Lower leg skin (tissue), 3 donors: ENCODE measurements at regions not wholly inside any gene's neighbourhood (a gene's known extent, or its start where the extent isn't known, plus 50 kb on each side); places are given as distances from the start of the nearest gene placed in this dataset.

ENCODE experiments used
- CTCF ChIP-seq, 3 donors: fragments of 450-650 bp; IDR thresholded peaks; one replicate each; pipeline ENCODE4 v1.5.1; 2016; ENCODE audit warnings: antibody characterized with exemption in 3 of 3, mild to moderate bottlenecking in 3 of 3, moderate library complexity in 2 of 3
- POLR2A ChIP-seq, 2 donors: fragments of 450-650 bp; IDR thresholded peaks; one replicate each; pipeline ENCODE4 v1.6.1; 2016 to 2017; ENCODE audit warnings: antibody characterized with exemption in 2 of 2, mild to moderate bottlenecking in 1 of 2, moderate library complexity in 1 of 2

- no peak for TF ChIP-seq CTCF (IDR thresholded peaks at IDR 0.05)
- TF ChIP-seq POLR2A (IDR thresholded peaks at IDR 0.05) = no peak
Observed at GRCh38 chr1:80929868-80930508, 870.7 kb upstream of the ADGRL2 start.
